ENCODE measurements at regions not wholly inside any gene's neighbourhood (a gene's known extent, or its start where the extent isn't known, plus 50 kb on each side); places are given as distances from the start of the nearest gene placed in this dataset.

- Mint-ChIP-seq H3K9me3 (peaks cover 15% of the 10 kb centered on the region), H3K27ac (no peak overlapping the region), H3K36me3 (peaks cover 18% of the 10 kb centered on the region), H3K4me3 (no peak overlapping the region), H3K27me3 (ENCODE audit: low read depth) (peaks cover 12% of the 10 kb centered on the region), H3K4me1 (peaks cover 22% of the 10 kb centered on the region)
- no peak for TF ChIP-seq STAT6 (CRISPR knock-in tag; conservative IDR thresholded peaks at IDR 0.05; ENCODE audit: low read depth)
- TF ChIP-seq USF2 (CRISPR knock-in tag; IDR thresholded peaks at IDR 0.05) = no peak
- no peak for TF ChIP-seq JAZF1 (CRISPR knock-in tag; IDR thresholded peaks at IDR 0.05)
- no peak for TF ChIP-seq GTF2I (CRISPR knock-in tag; conservative IDR thresholded peaks at IDR 0.05)
- no peak for TF ChIP-seq ZNF425 (CRISPR knock-in tag; conservative IDR thresholded peaks at IDR 0.05)
- TF ChIP-seq MXD4 (CRISPR knock-in tag; IDR thresholded peaks at IDR 0.05; ENCODE audit: borderline replicate concordance) = no peak
- CTCF ChIA-PET = no interaction called here
- no peak for ATAC-seq
- no peak for DNase-seq (ENCODE audit: low spot score)
- POLR2A ChIA-PET = interaction anchor here (0.6 kb wide), 1 partner anchor 84 kb away, joined by 4 read pairs; no protein-coding TSS in a partner anchor
Measured at GRCh38 chr15:62394079-62394478, 229.0 kb upstream of the C2CD4B start.

- Mint-ChIP-seq H3K4me3 (no peak overlapping the region), H3K4me1 (peaks cover 4% of the 10 kb centered on the region), H3K27ac (no peak overlapping the region), H3K27me3 (ENCODE audit: low read depth) (peaks cover 4% of the 10 kb centered on the region; the same call in 1 of the 2 replicates), H3K36me3 (peaks cover 37% of the 10 kb centered on the region), H3K9me3 (peaks cover 34% of the 10 kb centered on the region)
- DNase-seq (ENCODE audit: low spot score) (no peak), ATAC-seq (no peak)
- ChIA-PET CTCF (no interaction called here), POLR2A (no interaction called here)
- TF ChIP-seq ESRRA (CRISPR knock-in tag; IDR thresholded peaks at IDR 0.05; ENCODE audit: borderline replicate concordance) = no peak
- TF ChIP-seq TCF7 (CRISPR knock-in tag; IDR thresholded peaks at IDR 0.05; ENCODE audit: low read depth) = no peak
Measured at GRCh38 chr15:62400778-62401177, 235.7 kb upstream of the C2CD4B start.

GRCh38 chr15:62402687-62403086, 237.6 kb upstream of the C2CD4B start:
- peaks cover 4% of the 10 kb centered on the region; the same call in 1 of the 2 replicates for H3K27me3 Mint-ChIP-seq (ENCODE audit: low read depth)
- ATAC-seq (no peak), DNase-seq (ENCODE audit: low spot score) (no peak)
- H3K27ac Mint-ChIP-seq = no peak overlapping the region
- no peak overlapping the region for H3K4me3 Mint-ChIP-seq
- ChIA-PET POLR2A (no interaction called here), CTCF (no interaction called here)
- peaks cover 32% of the 10 kb centered on the region for H3K36me3 Mint-ChIP-seq
- H3K4me1 Mint-ChIP-seq = peaks cover 8% of the 10 kb centered on the region
- H3K9me3 Mint-ChIP-seq = peaks cover 30% of the 10 kb centered on the region
- no peak for TF ChIP-seq CTCF (IDR thresholded peaks at IDR 0.05)
- no peak for TF ChIP-seq TEAD4 (CRISPR knock-in tag; IDR thresholded peaks at IDR 0.05)
- no peak for TF ChIP-seq KAT7 (CRISPR knock-in tag; IDR thresholded peaks at IDR 0.05; ENCODE audit: borderline replicate concordance)
- no peak for TF ChIP-seq ZNF232 (CRISPR knock-in tag; IDR thresholded peaks at IDR 0.05)
- no peak for TF ChIP-seq E2F1 (CRISPR knock-in tag; IDR thresholded peaks at IDR 0.05)
- no peak for TF ChIP-seq ERG (CRISPR knock-in tag; IDR thresholded peaks at IDR 0.05)
- TF ChIP-seq NR3C1 (CRISPR knock-in tag; conservative IDR thresholded peaks at IDR 0.05; ENCODE audit: low read depth) = no peak
- TF ChIP-seq AFF4 (CRISPR knock-in tag; IDR thresholded peaks at IDR 0.05; ENCODE audit: borderline replicate concordance) = no peak
- no peak for TF ChIP-seq MYBL2 (CRISPR knock-in tag; IDR thresholded peaks at IDR 0.05)
- TF ChIP-seq GTF2I (CRISPR knock-in tag; conservative IDR thresholded peaks at IDR 0.05) = no peak
- no peak for TF ChIP-seq RELA (CRISPR knock-in tag; IDR thresholded peaks at IDR 0.05; ENCODE audit: borderline replicate concordance)
